H1 (cell line): ENCODE measurements at regions not wholly inside any gene's neighbourhood (a gene's known extent, or its start where the extent isn't known, plus 50 kb on each side); places are given as distances from the start of the nearest gene placed in this dataset.

Experiments used
- CTCF ChIA-PET: fragments of 300-600 bp; sonication (Branson Sonifier 250); formaldehyde crosslinking; loops from one replicate; lab custom pipeline; 2021; ENCODE audit not compliant: partially characterized antibody; lab: Charles Lee
- POLR2A ChIA-PET: fragments of 300-600 bp; sonication (Branson Sonifier 250); formaldehyde crosslinking; loops from one replicate; lab custom pipeline; 2021; ENCODE audit warnings: inconsistent platforms; ENCODE audit not compliant: partially characterized antibody; lab: Charles Lee
- DNase-seq, 2 experiments: peaks; one replicate each; pipeline versions ENCODE4 v3.0.0 to v3.0.0-alpha.2; 2010 to 2022; ENCODE audit warnings: low spot score in 2 of 2, low read depth in 1 of 2, mixed read lengths in 1 of 2
- FAIRE-seq: peaks from 2 replicates; lab custom pipeline; 2011; peaks lifted over from hg19 to GRCh38; lab: Jason Lieb, UNC
- H2AFZ ChIP-seq: 2 replicates; pipeline ENCODE4 v1.8.1; 2012; ENCODE audit warnings: low read length, inconsistent platforms
- H2AK5ac ChIP-seq: 2 replicates; pipeline ENCODE4 v1.6.1; 2013; ENCODE audit warnings: low read depth, low read length
- H2BK120ac ChIP-seq: replicated peaks from 2 replicates; pipeline ENCODE3; 2013; ENCODE audit warnings: low read depth, low read length, inconsistent platforms
- H2BK12ac ChIP-seq: 2 replicates; pipeline ENCODE4 v1.6.1; 2013; ENCODE audit warnings: low read depth, low read length
- H2BK15ac ChIP-seq: 2 replicates; pipeline ENCODE4 v1.6.1; 2013; ENCODE audit warnings: low read length
- H2BK20ac ChIP-seq: 2 replicates; pipeline ENCODE4 v1.6.1; 2013; ENCODE audit warnings: low read length
- H2BK5ac ChIP-seq: 2 replicates; pipeline ENCODE4 v1.6.1; 2013; ENCODE audit warnings: low read depth, low read length
- H3K14ac ChIP-seq: 2 replicates; pipeline ENCODE4 v1.6.1; 2013; ENCODE audit warnings: inconsistent platforms; ENCODE audit not compliant: insufficient read length
- H3K18ac ChIP-seq: 2 replicates; pipeline ENCODE4 v1.6.1; 2013; ENCODE audit warnings: low read length; ENCODE audit errors: extremely low read depth
- H3K23ac ChIP-seq: 2 replicates; pipeline ENCODE4 v1.6.1; 2013; ENCODE audit warnings: inconsistent platforms; ENCODE audit not compliant: insufficient read length
- H3K23me2 ChIP-seq: 2 replicates; pipeline ENCODE4 v1.6.1; 2013; ENCODE audit warnings: low read depth, low read length
- H3K27ac ChIP-seq: 2 replicates; pipeline ENCODE4 v1.6.1; 2011; ENCODE audit warnings: low read depth, low read length, inconsistent platforms
- H3K27me3 ChIP-seq, 4 experiments: replicated peaks in 1 of 4; 1 replicate in 1 of 4; 2 replicates in 3 of 4; pipeline versions ENCODE4 v1.6.1 to v1.8.1; 2011 to 2013; ENCODE audit warnings: low read length in 3 of 4, mild to moderate bottlenecking in 3 of 4, inconsistent platforms in 2 of 4, mixed read lengths in 2 of 4, moderate library complexity in 1 of 4; ENCODE audit not compliant: control insufficient read depth in 3 of 4, insufficient read depth in 3 of 4; ENCODE audit errors: extremely low read depth in 1 of 4
- H3K36me3 ChIP-seq, 4 experiments: 2 replicates each; pipeline versions ENCODE4 v1.6.1 to v1.8.1; 2011 to 2013; ENCODE audit warnings: mild to moderate bottlenecking in 4 of 4, low read length in 3 of 4, moderate library complexity in 2 of 4, control low read depth in 1 of 4, inconsistent platforms in 1 of 4; ENCODE audit not compliant: insufficient read depth in 4 of 4, control insufficient read depth in 2 of 4
- H3K4ac ChIP-seq: replicated peaks from 2 replicates; pipeline ENCODE3; 2013; ENCODE audit warnings: low read length, low read depth, mixed read lengths, inconsistent platforms; ENCODE audit not compliant: insufficient read length
- H3K4me1 ChIP-seq, 4 experiments: replicated peaks in 1 of 4; 1 replicate in 1 of 4; 2 replicates in 3 of 4; pipeline versions ENCODE4 v1.6.1 to v1.8.1; 2011 to 2013; ENCODE audit warnings: low read length in 3 of 4, inconsistent platforms in 2 of 4, mixed read lengths in 1 of 4; ENCODE audit not compliant: insufficient read depth in 4 of 4, control insufficient read depth in 3 of 4
- H3K4me2 ChIP-seq, 2 experiments: 2 replicates each; pipeline versions ENCODE4 v1.6.1 to v1.8.1; 2011 to 2013; ENCODE audit warnings: low read depth in 2 of 2, low read length in 2 of 2, control low read depth in 1 of 2, inconsistent platforms in 1 of 2, mild to moderate bottlenecking in 1 of 2; ENCODE audit not compliant: insufficient read depth in 1 of 2
- H3K4me3 ChIP-seq, 4 experiments: fragments of 200-600, 300-600 bp in 1 of 4; sonication (generic), shearing (Covaris generic), sonication (Bioruptor Twin) in 1 of 4; 2 replicates each; pipeline versions ENCODE4 v1.5.1 to v1.8.1; 2011 to 2016; ENCODE audit warnings: low read length in 4 of 4, low read depth in 3 of 4, control low read depth in 2 of 4, inconsistent platforms in 2 of 4, mild to moderate bottlenecking in 2 of 4, mixed read lengths in 1 of 4, moderate library complexity in 1 of 4; ENCODE audit not compliant: insufficient read depth in 2 of 4; ENCODE audit errors: extremely low read depth in 1 of 4
- H3K56ac ChIP-seq: replicated peaks from 2 replicates; pipeline ENCODE3; 2013; ENCODE audit warnings: low read depth, mild to moderate bottlenecking, mixed read lengths, low read length, inconsistent platforms; ENCODE audit not compliant: insufficient read length
- H3K79me1 ChIP-seq: 2 replicates; pipeline ENCODE4 v1.6.1; 2013; ENCODE audit warnings: low read depth, low read length, control low read depth
- H3K79me2 ChIP-seq, 2 experiments: 2 replicates each; pipeline versions ENCODE4 v1.6.1 to v1.8.1; 2012 to 2013; ENCODE audit warnings: low read length in 2 of 2, mild to moderate bottlenecking in 2 of 2, inconsistent platforms in 1 of 2; ENCODE audit not compliant: insufficient read depth in 2 of 2, control insufficient read depth in 1 of 2
- H3K9ac ChIP-seq, 4 experiments: replicated peaks in 1 of 4; 1 replicate in 1 of 4; 2 replicates in 3 of 4; pipeline versions ENCODE4 v1.6.1 to v1.8.1; 2011 to 2013; ENCODE audit warnings: low read depth in 3 of 4, low read length in 3 of 4, control low read depth in 2 of 4, mild to moderate bottlenecking in 2 of 4, moderate library complexity in 2 of 4, inconsistent platforms in 1 of 4; ENCODE audit errors: extremely low read depth in 1 of 4
- H3K9me3 ChIP-seq, 2 experiments: 2 replicates each; pipeline versions ENCODE4 v1.6.1 to v1.8.1; 2012 to 2013; ENCODE audit warnings: mild to moderate bottlenecking in 2 of 2, moderate library complexity in 2 of 2, control low read depth in 1 of 2, inconsistent platforms in 1 of 2, low read depth in 1 of 2, low read length in 1 of 2, mixed read lengths in 1 of 2; ENCODE audit not compliant: insufficient read depth in 2 of 2
- H4K20me1 ChIP-seq, 2 experiments: replicated peaks in 1 of 2; 2 replicates each; pipeline versions ENCODE3 to v1.8.1; 2011 to 2013; ENCODE audit warnings: inconsistent platforms in 2 of 2, low read length in 2 of 2, mild to moderate bottlenecking in 1 of 2; ENCODE audit not compliant: insufficient read depth in 2 of 2, control insufficient read depth in 1 of 2
- H4K5ac ChIP-seq: 2 replicates; pipeline ENCODE4 v1.6.1; 2013; ENCODE audit warnings: low read length, low read depth, mixed read lengths, inconsistent platforms; ENCODE audit not compliant: insufficient read length
- H4K8ac ChIP-seq: 2 replicates; pipeline ENCODE4 v1.8.0; 2013; ENCODE audit warnings: mild to moderate bottlenecking, moderate library complexity, low read length, inconsistent platforms; ENCODE audit not compliant: insufficient read depth; ENCODE audit errors: extremely low read depth
- H4K91ac ChIP-seq: replicated peaks from 2 replicates; pipeline ENCODE3; 2013; ENCODE audit warnings: low read length, mixed read lengths, inconsistent platforms; ENCODE audit not compliant: insufficient read length
- ATF2 ChIP-seq: IDR thresholded peaks from 2 replicates; pipeline ENCODE4 v1.6.1; 2012; ENCODE audit warnings: low read length, inconsistent platforms
- EGR1 ChIP-seq: IDR thresholded peaks from 2 replicates; pipeline ENCODE4 v1.6.1; 2011; ENCODE audit warnings: low read depth, low read length, borderline replicate concordance
- MAX ChIP-seq: IDR thresholded peaks from 2 replicates; pipeline ENCODE4 v1.6.1; 2012; ENCODE audit warnings: inconsistent platforms
- NANOG ChIP-seq: IDR thresholded peaks from 2 replicates; pipeline ENCODE4 v1.6.1; 2011; ENCODE audit warnings: low read length, low read depth, mild to moderate bottlenecking, inconsistent platforms; ENCODE audit not compliant: insufficient read depth, poor library complexity, severe bottlenecking
- PHF8 ChIP-seq: fragments of 200-600 bp; sonication (generic); conservative IDR thresholded peaks from 2 replicates; pipeline ENCODE4 v1.7.1; 2012; ENCODE audit warnings: low read depth, mild to moderate bottlenecking, inconsistent platforms, low read length, moderate library complexity
- POLR2A ChIP-seq, 2 experiments: IDR thresholded peaks; 1 replicate in 1 of 2; 2 replicates in 1 of 2; pipeline ENCODE4 v1.6.1; 2011; ENCODE audit warnings: low read depth in 2 of 2, low read length in 2 of 2, mild to moderate bottlenecking in 2 of 2; ENCODE audit errors: control extremely low read depth in 1 of 2
- SAP30 ChIP-seq: fragments of 300-600 bp; sonication (generic); IDR thresholded peaks from 2 replicates; pipeline ENCODE4 v1.7.1; 2012; ENCODE audit warnings: low read length, moderate library complexity, mild to moderate bottlenecking, inconsistent platforms; ENCODE audit not compliant: insufficient read depth, insufficient replicate concordance
- SIRT6 ChIP-seq: IDR thresholded peaks from one replicate; pipeline ENCODE4 v1.7.1; 2012; ENCODE audit warnings: low read length, inconsistent platforms
- SP1 ChIP-seq: IDR thresholded peaks from 2 replicates; pipeline ENCODE4 v1.6.1; 2011; ENCODE audit warnings: low read depth, low read length
- SP4 ChIP-seq: IDR thresholded peaks from 2 replicates; pipeline ENCODE4 v1.6.1; 2012; ENCODE audit warnings: low read length, inconsistent platforms
- TAF7 ChIP-seq: optimal IDR thresholded peaks from 2 replicates; pipeline ENCODE3; 2011; ENCODE audit warnings: low read depth, mild to moderate bottlenecking, inconsistent platforms, low read length, moderate library complexity, borderline replicate concordance
- TBP ChIP-seq: IDR thresholded peaks from 2 replicates; pipeline ENCODE4 v1.6.1; 2011; ENCODE audit warnings: low read depth, low read length, improper control_type of control experiment
- WGBS, 2 experiments: shearing (Covaris generic) in 1 of 2; methylation state at CpG; one replicate each; pipeline versions ENCODE4 v1.1.6 to v1.1.7; 2013 to 2015; ENCODE audit warnings: low lambda C conversion rate in 2 of 2, mixed read lengths in 2 of 2, inconsistent platforms in 1 of 2, low coverage in 1 of 2, missing lambda C conversion rate in 1 of 2; ENCODE audit not compliant: insufficient replicate concordance in 2 of 2, insufficient coverage in 1 of 2, insufficient read length in 1 of 2; ENCODE audit errors: extremely low coverage in 1 of 2, missing lambda C conversion rate in 1 of 2; 5-methylcytosine and 5-hydroxymethylcytosine counted together

GRCh38 chr1:104593413-104594187, 843.9 kb downstream of the AMY1C start:
- 85% methylated on average over 4 of the region's 4 CpGs; no CpG with 5 or more reads in 1 of the 2 experiments for WGBS, 2 experiments
- no peak overlapping the region for H3K18ac ChIP-seq
- no peaks in the 10 kb centered on the region; a peak in 1 of 7 replicates for H3K4me1 ChIP-seq
- no peak overlapping the region for H4K5ac ChIP-seq
- H3K4me3 ChIP-seq, result no peak overlapping the region
- no peak overlapping the region for H3K4ac ChIP-seq
- H2BK120ac ChIP-seq, result no peak overlapping the region
- no peak overlapping the region for H3K14ac ChIP-seq
- no peak overlapping the region for H3K27ac ChIP-seq
- no peak overlapping the region for H3K23ac ChIP-seq
- H3K9ac ChIP-seq, result no peak overlapping the region
- no peak overlapping the region for H2BK15ac ChIP-seq
- H4K20me1 ChIP-seq, result no peaks in the 10 kb centered on the region
- FAIRE-seq (no peak), DNase-seq (no peak)
- H3K79me2 ChIP-seq, result no peaks in the 10 kb centered on the region
- no peak overlapping the region for H2BK20ac ChIP-seq
- H2AK5ac ChIP-seq, result no peak overlapping the region
- no peak overlapping the region for H4K8ac ChIP-seq
- H4K91ac ChIP-seq, result no peak overlapping the region
- no peak overlapping the region for H3K4me2 ChIP-seq
- no peak overlapping the region for H2AFZ ChIP-seq
- ChIA-PET POLR2A (no interaction called here), CTCF (no interaction called here)
- H2BK12ac ChIP-seq, result no peak overlapping the region
- no peaks in the 10 kb centered on the region for H3K79me1 ChIP-seq
- no peaks in the 10 kb centered on the region for H3K23me2 ChIP-seq
- no peak overlapping the region for H2BK5ac ChIP-seq
- H3K27me3 ChIP-seq, result no peaks in the 10 kb centered on the region
- no peaks in the 10 kb centered on the region for H3K9me3 ChIP-seq
- H3K36me3 ChIP-seq, result no peaks in the 10 kb centered on the region
- H3K56ac ChIP-seq, result no peak overlapping the region
- TF ChIP-seq SIRT6 (no peak), SAP30 (no peak), TAF7 (no peak), TBP (no peak), POLR2A (IDR thresholded peaks at IDR 0.05; ENCODE audit: control extremely low read depth in 1 of 2, low read depth in 2 of 2, low read length in 2 of 2) (no peak), MAX (no peak), PHF8 (no peak), SP1 (no peak), SP4 (no peak), NANOG (no peak), ATF2 (no peak), EGR1 (no peak)
